Activated B cell treated with CpG ODN at 0.5 μM for 24 hours (primary cell): ENCODE measurements at regions not wholly inside any gene's neighbourhood (a gene's known extent, or its start where the extent isn't known, plus 50 kb on each side); places are given as distances from the start of the nearest gene placed in this dataset.
"Not testable (repeated sequence)": the region's sequence is repeated elsewhere in the genome, so short reads cannot be mapped to it uniquely, and the experiment has no call there.

Experiments
- ATAC-seq: fragments of 200-7000 bp; cut with Tn5 transposase; one replicate; pipeline ENCODE4 v1.10.0; 2021; ENCODE audit warnings: low read depth, mild to moderate bottlenecking, moderate library complexity
- CTCF ChIA-PET: fragments of 350-600 bp; sonication (Branson Sonifier 250); formaldehyde crosslinking; loops from one replicate; lab custom pipeline; 2021; ENCODE audit warnings: antibody characterized with exemption; lab: Charles Lee
- POLR2A ChIA-PET: fragments of 350-600 bp; sonication (Branson Sonifier 250); formaldehyde crosslinking; loops from one replicate; lab custom pipeline; 2021; ENCODE audit warnings: antibody characterized with exemption; lab: Charles Lee
- DNase-seq: peaks from one replicate; pipeline ENCODE4 v3.0.0; 2022
- H3K27ac Mint-ChIP-seq: one replicate; pipeline ENCODE4 v1.8.0; 2020; ENCODE audit warnings: mixed read lengths
- H3K27me3 Mint-ChIP-seq: one replicate; pipeline ENCODE4 v1.8.0; 2021; ENCODE audit warnings: mixed read lengths
- H3K36me3 Mint-ChIP-seq: one replicate; pipeline ENCODE4 v1.8.0; 2021; ENCODE audit warnings: low read depth, mixed read lengths
- H3K4me1 Mint-ChIP-seq: one replicate; pipeline ENCODE4 v1.8.0; 2021; ENCODE audit warnings: mixed read lengths
- H3K4me3 Mint-ChIP-seq: one replicate; pipeline ENCODE4 v1.8.0; 2020; ENCODE audit warnings: mild to moderate bottlenecking, mixed read lengths
- H3K9me3 Mint-ChIP-seq: one replicate; pipeline ENCODE4 v1.8.0; 2020; ENCODE audit warnings: mixed read lengths
- CTCF ChIP-seq: fragments of 200-600 bp; IDR thresholded peaks from one replicate; pipeline ENCODE4 v1.8.0; 2022; ENCODE audit warnings: antibody characterized with exemption, mild to moderate bottlenecking
- intact Hi-C: fragments of 100-400 bp; cut with micrococcal nuclease; formaldehyde crosslinking; loops from one replicate; pipeline ENCODE4 v1.15.1; 2024

GRCh38 chr2:185246717-185247116 is 491.9 kb upstream of the FSIP2 start:
- ChIA-PET CTCF (no interaction called here), POLR2A (no interaction called here)
- H3K9me3 Mint-ChIP-seq, result no peaks in the 10 kb centered on the region
- no peaks in the 10 kb centered on the region for H3K4me1 Mint-ChIP-seq
- no peaks in the 10 kb centered on the region for H3K36me3 Mint-ChIP-seq
- DNase-seq, result no peak
- intact Hi-C loops, result no loop called here
- no peak for ATAC-seq
- no peak overlapping the region for H3K27ac Mint-ChIP-seq
- TF ChIP-seq CTCF, result no peak
- no peak overlapping the region for H3K4me3 Mint-ChIP-seq
- H3K27me3 Mint-ChIP-seq, result no peaks in the 10 kb centered on the region

GRCh38 chr2:185255566-185255965 is 483.0 kb upstream of the FSIP2 start:
- Mint-ChIP-seq H3K27ac (no peak overlapping the region), H3K36me3 (no peaks in the 10 kb centered on the region), H3K27me3 (no peaks in the 10 kb centered on the region), H3K4me1 (no peaks in the 10 kb centered on the region), H3K4me3 (no peak overlapping the region), H3K9me3 (no peaks in the 10 kb centered on the region)
- intact Hi-C loops, result no loop called here
- ChIA-PET CTCF (no interaction called here), POLR2A (no interaction called here)
- no peak for DNase-seq
- no peak for ATAC-seq
- TF ChIP-seq CTCF, result no peak

GRCh38 chr2:185265747-185266146 is 472.9 kb upstream of the FSIP2 start:
- DNase-seq (no peak), ATAC-seq (no peak)
- CTCF ChIA-PET, result no interaction called here
- intact Hi-C loops, result no loop called here
- no peaks in the 10 kb centered on the region for H3K4me1 Mint-ChIP-seq
- H3K4me3 Mint-ChIP-seq, result no peak overlapping the region
- no peaks in the 10 kb centered on the region for H3K9me3 Mint-ChIP-seq
- no peaks in the 10 kb centered on the region for H3K36me3 Mint-ChIP-seq
- H3K27me3 Mint-ChIP-seq, result no peaks in the 10 kb centered on the region
- POLR2A ChIA-PET, result no interaction called here
- no peak overlapping the region for H3K27ac Mint-ChIP-seq
- TF ChIP-seq CTCF, result no peak

GRCh38 chr2:185268651-185269050 is 470.0 kb upstream of the FSIP2 start:
- H3K27ac Mint-ChIP-seq, result no peak overlapping the region
- no peaks in the 10 kb centered on the region for H3K27me3 Mint-ChIP-seq
- TF ChIP-seq CTCF, result no peak
- no peaks in the 10 kb centered on the region for H3K36me3 Mint-ChIP-seq
- ChIA-PET POLR2A (no interaction called here), CTCF (no interaction called here)
- ATAC-seq (no peak), DNase-seq (no peak)
- intact Hi-C loops, result no loop called here
- no peaks in the 10 kb centered on the region for H3K4me1 Mint-ChIP-seq
- H3K9me3 Mint-ChIP-seq, result no peaks in the 10 kb centered on the region
- H3K4me3 Mint-ChIP-seq, result no peak overlapping the region

- POLR2A ChIA-PET, result no interaction called here
- CTCF ChIA-PET, result no interaction called here
- TF ChIP-seq CTCF, result no peak
- Mint-ChIP-seq H3K4me3 (no peak overlapping the region), H3K27me3 (no peaks in the 10 kb centered on the region), H3K27ac (no peak overlapping the region), H3K36me3 (no peaks in the 10 kb centered on the region), H3K9me3 (no peaks in the 10 kb centered on the region), H3K4me1 (no peaks in the 10 kb centered on the region)
- ATAC-seq (no peak), DNase-seq (no peak)
- intact Hi-C loops, result no loop called here
These were observed 463.7 kb upstream of the FSIP2 start for GRCh38 chr2:185274718-185275484.

GRCh38 chr2:185275979-185276378 is 462.6 kb upstream of the FSIP2 start:
- ATAC-seq, intact Hi-C loops, H3K4me3 Mint-ChIP-seq, H3K27ac Mint-ChIP-seq, POLR2A ChIA-PET, H3K27me3 Mint-ChIP-seq, CTCF ChIA-PET, H3K9me3 Mint-ChIP-seq, H3K36me3 Mint-ChIP-seq, DNase-seq, H3K4me1 Mint-ChIP-seq: not testable (repeated sequence)
